ENCODE measurements at regions not wholly inside any gene's neighbourhood (a gene's known extent, or its start where the extent isn't known, plus 50 kb on each side); places are given as distances from the start of the nearest gene placed in this dataset.

- H3K9me3 ChIP-seq (ENCODE audit: control insufficient read depth in 4 of 4, low read length in 3 of 4) = no peaks in the 10 kb centered on the region
- no peaks in the 10 kb centered on the region for H3K36me3 ChIP-seq (ENCODE audit: control insufficient read depth in 4 of 4, insufficient read depth in 3 of 4, low read depth in 1 of 4, low read length in 3 of 4)
- DNase-seq (ENCODE audit: low spot score) = no peak
- TF ChIP-seq FOXA1 (IDR thresholded peaks at IDR 0.05) = no peak
- no peak for TF ChIP-seq JUND (IDR thresholded peaks at IDR 0.05)
- TF ChIP-seq HNF4A (conservative IDR thresholded peaks at IDR 0.05) = no peak
- TF ChIP-seq EGR1 (IDR thresholded peaks at IDR 0.05; ENCODE audit: low read depth in 2 of 2) = no peak
- no peak for TF ChIP-seq SP1 (IDR thresholded peaks at IDR 0.05)
- no peak for TF ChIP-seq TAF1 (conservative IDR thresholded peaks at IDR 0.05)
- no peak for TF ChIP-seq ZBTB33 (IDR thresholded peaks at IDR 0.05)
- no peak for TF ChIP-seq ATF3 (IDR thresholded peaks at IDR 0.05)
- no peak for TF ChIP-seq REST (IDR thresholded peaks at IDR 0.05)
- TF ChIP-seq RAD21 (IDR thresholded peaks at IDR 0.05) = no peak
- TF ChIP-seq YY1 (IDR thresholded peaks at IDR 0.05) = no peak
- no peak for TF ChIP-seq MAX (IDR thresholded peaks at IDR 0.05)
- no peak for TF ChIP-seq CTCF (IDR thresholded peaks at IDR 0.05; ENCODE audit: low read depth, low read length, missing input control)
- peak overlapping the region in 1 of 3 donors; percentile 50 for H3K4me3 ChIP-seq (ENCODE audit: low read depth in 1 of 3, low read length in 3 of 3)
- H3K4me1 ChIP-seq (ENCODE audit: control insufficient read depth in 4 of 4, insufficient read depth in 4 of 4, low read length in 3 of 4) = peaks cover 0 to 18% (median 15%) of the 10 kb centered on the region in 4 donors
- H3K27ac ChIP-seq (ENCODE audit: low read depth in 1 of 2, low read length in 2 of 2) = peak overlapping the region; percentile 68 to 71
- WGBS = 52% methylated on average over 6 of the region's 6 CpGs
- H3K27me3 ChIP-seq (ENCODE audit: control insufficient read depth in 4 of 4, insufficient read depth in 4 of 4, low read length in 3 of 4) = no peaks in the 10 kb centered on the region
- peak overlapping the region; percentile 33 to 86 for H3K9ac ChIP-seq (ENCODE audit: low read depth in 1 of 2, low read length in 2 of 2)
These were observed 121.1 kb upstream of the FAM9C start for GRCh38 chrX:13165266-13166189.

GRCh38 chrX:13164611-13165010 lies 120.2 kb upstream of the FAM9C start:
- 23% methylated on average over 7 of the region's 7 CpGs for WGBS
- H3K9ac ChIP-seq (ENCODE audit: low read depth in 1 of 2, low read length in 2 of 2) = peak overlapping the region; percentile 28 to 86
- H3K9me3 ChIP-seq (ENCODE audit: control insufficient read depth in 4 of 4, low read length in 3 of 4) = no peaks in the 10 kb centered on the region
- H3K36me3 ChIP-seq (ENCODE audit: control insufficient read depth in 4 of 4, insufficient read depth in 3 of 4, low read depth in 1 of 4, low read length in 3 of 4) = no peaks in the 10 kb centered on the region
- H3K4me1 ChIP-seq (ENCODE audit: control insufficient read depth in 4 of 4, insufficient read depth in 4 of 4, low read length in 3 of 4) = peaks cover 0 to 21% (median 16%) of the 10 kb centered on the region in 4 donors
- peak overlapping the region; percentile 68 to 71 for H3K27ac ChIP-seq (ENCODE audit: low read depth in 1 of 2, low read length in 2 of 2)
- DNase-seq (ENCODE audit: low spot score) = no peak
- peak overlapping the region; percentile 50 to 80 (median 62) for H3K4me3 ChIP-seq (ENCODE audit: low read depth in 1 of 3, low read length in 3 of 3)
- no peaks in the 10 kb centered on the region for H3K27me3 ChIP-seq (ENCODE audit: control insufficient read depth in 4 of 4, insufficient read depth in 4 of 4, low read length in 3 of 4)
- TF ChIP-seq HNF4A (conservative IDR thresholded peaks at IDR 0.05) (peak in 1 of 2 donors; percentile 23), FOXA1 (IDR thresholded peaks at IDR 0.05) (no peak), CTCF (IDR thresholded peaks at IDR 0.05; ENCODE audit: low read depth, low read length, missing input control) (no peak), REST (IDR thresholded peaks at IDR 0.05) (peak; percentile 18), ATF3 (IDR thresholded peaks at IDR 0.05) (no peak), MAX (IDR thresholded peaks at IDR 0.05) (no peak), EGR1 (IDR thresholded peaks at IDR 0.05; ENCODE audit: low read depth in 2 of 2) (no peak), JUND (IDR thresholded peaks at IDR 0.05) (no peak), FOXA2 (IDR thresholded peaks at IDR 0.05) (no peak)

Data from liver (tissue), 8 donors.